ENCODE measurements at regions not wholly inside any gene's neighbourhood (a gene's known extent, or its start where the extent isn't known, plus 50 kb on each side); places are given as distances from the start of the nearest gene placed in this dataset.

GRCh38 chr1:22285549-22286396, 142.9 kb upstream of the WNT4 start:
- Histone ChIP-seq H3K4me2 (ENCODE audit: low read length) (no peak overlapping the region), H3K4ac (ENCODE audit: low read depth, low read length) (no peak overlapping the region), H2BK120ac (ENCODE audit: insufficient read depth, low read length, poor library complexity) (no peak overlapping the region), H3K23ac (ENCODE audit: low read length) (no peak overlapping the region), H3K27ac (ENCODE audit: low read depth, low read length) (no peak overlapping the region), H3K9me3 (ENCODE audit: insufficient read depth, low read depth, low read length) (no peaks in the 10 kb centered on the region), H3K18ac (ENCODE audit: low read length) (no peak overlapping the region), H3K36me3 (ENCODE audit: control insufficient read depth in 1 of 2, insufficient read depth in 2 of 2, low read length in 2 of 2) (no peaks in the 10 kb centered on the region), H3K27me3 (ENCODE audit: insufficient read depth, low read length) (no peaks in the 10 kb centered on the region), H2BK12ac (ENCODE audit: low read length) (peak overlapping the region; percentile 41), H4K8ac (ENCODE audit: low read depth, low read length) (no peak overlapping the region), H2AK5ac (ENCODE audit: low read length) (peak overlapping the region; percentile 58), H2BK5ac (ENCODE audit: low read depth, low read length, poor library complexity) (no peak overlapping the region), H3K79me2 (ENCODE audit: control insufficient read depth, insufficient read depth, low read length, poor library complexity) (peaks cover 3% of the 10 kb centered on the region), H3K4me3 (ENCODE audit: low read depth, low read length) (no peak overlapping the region), H3K4me1 (ENCODE audit: control insufficient read depth in 1 of 2, insufficient read depth in 2 of 2, low read length in 2 of 2) (peaks cover 32 to 39% of the 10 kb centered on the region in 2 experiments), H4K12ac (ENCODE audit: low read depth, low read length) (no peak overlapping the region), H2AFZ (ENCODE audit: insufficient read depth, low read length, poor library complexity) (no peak overlapping the region), H4K91ac (ENCODE audit: low read depth, low read length) (peak overlapping the region; percentile 58), H3K79me1 (ENCODE audit: low read length) (peaks cover 27% of the 10 kb centered on the region), H3K9ac (ENCODE audit: low read length) (no peak overlapping the region), H3K14ac (ENCODE audit: low read length) (no peak overlapping the region)
- DNase-seq: no peak
- WGBS (ENCODE audit: extremely low coverage, insufficient coverage, insufficient read length): no CpG with 5 or more reads among the region's 37 CpGs

GRCh38 chr1:22286491-22286890, 143.6 kb upstream of the WNT4 start:
- Histone ChIP-seq H3K27ac (ENCODE audit: low read depth, low read length) (no peak overlapping the region), H3K36me3 (ENCODE audit: control insufficient read depth in 1 of 2, insufficient read depth in 2 of 2, low read length in 2 of 2) (no peaks in the 10 kb centered on the region), H3K23ac (ENCODE audit: low read length) (no peak overlapping the region), H2BK120ac (ENCODE audit: insufficient read depth, low read length, poor library complexity) (no peak overlapping the region), H4K12ac (ENCODE audit: low read depth, low read length) (no peak overlapping the region), H2BK5ac (ENCODE audit: low read depth, low read length, poor library complexity) (no peak overlapping the region), H3K9ac (ENCODE audit: low read length) (no peak overlapping the region), H3K27me3 (ENCODE audit: insufficient read depth, low read length) (no peaks in the 10 kb centered on the region), H4K91ac (ENCODE audit: low read depth, low read length) (peak overlapping the region; percentile 58), H4K8ac (ENCODE audit: low read depth, low read length) (no peak overlapping the region), H3K79me2 (ENCODE audit: control insufficient read depth, insufficient read depth, low read length, poor library complexity) (peaks cover 3% of the 10 kb centered on the region), H2AK5ac (ENCODE audit: low read length) (peak overlapping the region; percentile 58), H3K4me1 (ENCODE audit: control insufficient read depth in 1 of 2, insufficient read depth in 2 of 2, low read length in 2 of 2) (peaks cover 32 to 41% of the 10 kb centered on the region in 2 experiments), H3K79me1 (ENCODE audit: low read length) (peaks cover 27% of the 10 kb centered on the region), H2AFZ (ENCODE audit: insufficient read depth, low read length, poor library complexity) (no peak overlapping the region), H2BK12ac (ENCODE audit: low read length) (peak overlapping the region; percentile 41), H3K4me2 (ENCODE audit: low read length) (no peak overlapping the region), H3K18ac (ENCODE audit: low read length) (no peak overlapping the region), H3K9me3 (ENCODE audit: insufficient read depth, low read depth, low read length) (no peaks in the 10 kb centered on the region), H3K4me3 (ENCODE audit: low read depth, low read length) (no peak overlapping the region), H3K14ac (ENCODE audit: low read length) (no peak overlapping the region), H3K4ac (ENCODE audit: low read depth, low read length) (no peak overlapping the region)
- no CpG with 5 or more reads among the region's 2 CpGs for WGBS (ENCODE audit: extremely low coverage, insufficient coverage, insufficient read length)
- DNase-seq: no peak

- WGBS (ENCODE audit: extremely low coverage, insufficient coverage, insufficient read length): no CpG with 5 or more reads among the region's 3 CpGs
- Histone ChIP-seq H3K9ac (ENCODE audit: low read length) (no peak overlapping the region), H4K8ac (ENCODE audit: low read depth, low read length) (no peak overlapping the region)
These were observed 144.4 kb upstream of the WNT4 start for GRCh38 chr1:22287273-22287672.

GRCh38 chr1:22287946-22288520, 145.1 kb upstream of the WNT4 start:
- peak overlapping the region; percentile 75 for H2BK12ac ChIP-seq (ENCODE audit: low read length)

More at GRCh38 chr1:22287273-22287672, 144.4 kb upstream of the WNT4 start:
- Histone ChIP-seq H3K23ac (ENCODE audit: low read length) (no peak overlapping the region), H3K27me3 (ENCODE audit: insufficient read depth, low read length) (no peaks in the 10 kb centered on the region), H3K4me1 (ENCODE audit: control insufficient read depth in 1 of 2, insufficient read depth in 2 of 2, low read length in 2 of 2) (peaks cover 38 to 43% of the 10 kb centered on the region in 2 experiments), H3K79me2 (ENCODE audit: control insufficient read depth, insufficient read depth, low read length, poor library complexity) (peaks cover 3% of the 10 kb centered on the region), H3K4ac (ENCODE audit: low read depth, low read length) (no peak overlapping the region), H2AFZ (ENCODE audit: insufficient read depth, low read length, poor library complexity) (no peak overlapping the region), H3K27ac (ENCODE audit: low read depth, low read length) (no peak overlapping the region), H2BK120ac (ENCODE audit: insufficient read depth, low read length, poor library complexity) (no peak overlapping the region), H3K4me2 (ENCODE audit: low read length) (no peak overlapping the region), H3K9me3 (ENCODE audit: insufficient read depth, low read depth, low read length) (no peaks in the 10 kb centered on the region), H4K91ac (ENCODE audit: low read depth, low read length) (no peak overlapping the region), H3K36me3 (ENCODE audit: control insufficient read depth in 1 of 2, insufficient read depth in 2 of 2, low read length in 2 of 2) (no peaks in the 10 kb centered on the region), H3K14ac (ENCODE audit: low read length) (no peak overlapping the region), H3K4me3 (ENCODE audit: low read depth, low read length) (no peak overlapping the region), H2BK12ac (ENCODE audit: low read length) (no peak overlapping the region), H4K12ac (ENCODE audit: low read depth, low read length) (no peak overlapping the region), H3K79me1 (ENCODE audit: low read length) (peaks cover 27% of the 10 kb centered on the region), H2AK5ac (ENCODE audit: low read length) (no peak overlapping the region), H3K18ac (ENCODE audit: low read length) (no peak overlapping the region), H2BK5ac (ENCODE audit: low read depth, low read length, poor library complexity) (no peak overlapping the region)
- no peak for DNase-seq

More at GRCh38 chr1:22287946-22288520, 145.1 kb upstream of the WNT4 start:
- H3K4me2 ChIP-seq (ENCODE audit: low read length): no peak overlapping the region
- peak overlapping the region; percentile 42 for H3K18ac ChIP-seq (ENCODE audit: low read length)
- peaks cover 36 to 39% of the 10 kb centered on the region in 2 experiments for H3K4me1 ChIP-seq (ENCODE audit: control insufficient read depth in 1 of 2, insufficient read depth in 2 of 2, low read length in 2 of 2)
- DNase-seq: peak; percentile 46 to 70
- peak overlapping the region; percentile 19 for H3K4ac ChIP-seq (ENCODE audit: low read depth, low read length)
- H4K12ac ChIP-seq (ENCODE audit: low read depth, low read length): no peak overlapping the region
- H3K14ac ChIP-seq (ENCODE audit: low read length): peak overlapping the region; percentile 62
- H2BK5ac ChIP-seq (ENCODE audit: low read depth, low read length, poor library complexity): peak overlapping the region; percentile 22
- peaks cover 3% of the 10 kb centered on the region for H3K79me2 ChIP-seq (ENCODE audit: control insufficient read depth, insufficient read depth, low read length, poor library complexity)
- H2BK120ac ChIP-seq (ENCODE audit: insufficient read depth, low read length, poor library complexity): peak overlapping the region; percentile 73
- no peak overlapping the region for H3K23ac ChIP-seq (ENCODE audit: low read length)
- no peak overlapping the region for H3K4me3 ChIP-seq (ENCODE audit: low read depth, low read length)
- peak overlapping the region; percentile 19 for H3K27ac ChIP-seq (ENCODE audit: low read depth, low read length)
- H3K79me1 ChIP-seq (ENCODE audit: low read length): peaks cover 32% of the 10 kb centered on the region
- no peak overlapping the region for H3K9ac ChIP-seq (ENCODE audit: low read length)
- H4K8ac ChIP-seq (ENCODE audit: low read depth, low read length): peak overlapping the region; percentile 20
- peak overlapping the region; percentile 44 for H2AK5ac ChIP-seq (ENCODE audit: low read length)
- peak overlapping the region; percentile 73 for H4K91ac ChIP-seq (ENCODE audit: low read depth, low read length)
- H3K36me3 ChIP-seq (ENCODE audit: control insufficient read depth in 1 of 2, insufficient read depth in 2 of 2, low read length in 2 of 2): no peaks in the 10 kb centered on the region
- no CpG with 5 or more reads among the region's 15 CpGs for WGBS (ENCODE audit: extremely low coverage, insufficient coverage, insufficient read length)
- H3K27me3 ChIP-seq (ENCODE audit: insufficient read depth, low read length): no peaks in the 10 kb centered on the region
- no peaks in the 10 kb centered on the region for H3K9me3 ChIP-seq (ENCODE audit: insufficient read depth, low read depth, low read length)
- no peak overlapping the region for H2AFZ ChIP-seq (ENCODE audit: insufficient read depth, low read length, poor library complexity)
